ENCODE measurements at regions not wholly inside any gene's neighbourhood (a gene's known extent, or its start where the extent isn't known, plus 50 kb on each side); places are given as distances from the start of the nearest gene placed in this dataset.

DNA sequence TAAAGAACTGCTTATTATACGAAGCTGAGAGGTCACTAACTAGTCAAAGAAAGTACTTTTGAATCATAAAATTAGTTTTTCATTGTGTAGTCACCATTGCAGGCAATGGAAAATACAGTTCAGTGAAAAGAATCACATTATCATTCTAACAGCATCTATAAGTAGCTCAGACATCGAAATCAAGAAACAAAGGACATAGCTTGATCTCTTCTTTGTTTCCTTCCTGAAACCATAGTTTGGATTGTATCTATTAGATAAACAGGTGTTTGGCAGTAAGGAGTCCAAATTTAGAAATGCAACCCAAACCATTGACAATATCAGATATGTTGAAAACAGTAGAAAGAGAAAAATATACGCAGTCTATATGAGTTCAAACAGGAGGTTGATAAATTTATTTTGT lies 697.3 kb downstream of the TFAP2A start:
- no peak for DNase-seq (ENCODE audit: low spot score)
- no peak overlapping the region for H3K27ac ChIP-seq (ENCODE audit: low read depth, low read length, poor library complexity, severe bottlenecking)
- H3K4me3 ChIP-seq (ENCODE audit: low read depth, low read length, poor library complexity, severe bottlenecking), result no peak overlapping the region
- no TSS peak for BruUV-seq (replicated peaks)
- H3K36me3 ChIP-seq (ENCODE audit: insufficient read depth, low read length, poor library complexity, severe bottlenecking), result no peaks in the 10 kb centered on the region
- H3K9me3 ChIP-seq (ENCODE audit: low read depth, low read length, poor library complexity, severe bottlenecking), result no peaks in the 10 kb centered on the region
- intact Hi-C loops (cut with micrococcal nuclease; ENCODE audit: unreplicated experiment), result no loop called here
- H3K4me1 ChIP-seq (ENCODE audit: insufficient read depth, low read length, poor library complexity, severe bottlenecking), result no peaks in the 10 kb centered on the region
- TF ChIP-seq, protein P1, sequence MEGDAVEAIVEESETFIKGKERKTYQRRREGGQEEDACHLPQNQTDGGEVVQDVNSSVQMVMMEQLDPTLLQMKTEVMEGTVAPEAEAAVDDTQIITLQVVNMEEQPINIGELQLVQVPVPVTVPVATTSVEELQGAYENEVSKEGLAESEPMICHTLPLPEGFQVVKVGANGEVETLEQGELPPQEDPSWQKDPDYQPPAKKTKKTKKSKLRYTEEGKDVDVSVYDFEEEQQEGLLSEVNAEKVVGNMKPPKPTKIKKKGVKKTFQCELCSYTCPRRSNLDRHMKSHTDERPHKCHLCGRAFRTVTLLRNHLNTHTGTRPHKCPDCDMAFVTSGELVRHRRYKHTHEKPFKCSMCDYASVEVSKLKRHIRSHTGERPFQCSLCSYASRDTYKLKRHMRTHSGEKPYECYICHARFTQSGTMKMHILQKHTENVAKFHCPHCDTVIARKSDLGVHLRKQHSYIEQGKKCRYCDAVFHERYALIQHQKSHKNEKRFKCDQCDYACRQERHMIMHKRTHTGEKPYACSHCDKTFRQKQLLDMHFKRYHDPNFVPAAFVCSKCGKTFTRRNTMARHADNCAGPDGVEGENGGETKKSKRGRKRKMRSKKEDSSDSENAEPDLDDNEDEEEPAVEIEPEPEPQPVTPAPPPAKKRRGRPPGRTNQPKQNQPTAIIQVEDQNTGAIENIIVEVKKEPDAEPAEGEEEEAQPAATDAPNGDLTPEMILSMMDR (conservative IDR thresholded peaks at IDR 0.05; ENCODE audit: low read depth, low read length), result no peak
- CTCF ChIA-PET, result no interaction called here
- H3K27me3 ChIP-seq (replicated peaks; ENCODE audit: insufficient read depth, low read depth, low read length, poor library complexity), result no peaks in the 10 kb centered on the region
- POLR2A ChIA-PET (ENCODE audit: low non-redundant PET), result no interaction called here

DNA sequence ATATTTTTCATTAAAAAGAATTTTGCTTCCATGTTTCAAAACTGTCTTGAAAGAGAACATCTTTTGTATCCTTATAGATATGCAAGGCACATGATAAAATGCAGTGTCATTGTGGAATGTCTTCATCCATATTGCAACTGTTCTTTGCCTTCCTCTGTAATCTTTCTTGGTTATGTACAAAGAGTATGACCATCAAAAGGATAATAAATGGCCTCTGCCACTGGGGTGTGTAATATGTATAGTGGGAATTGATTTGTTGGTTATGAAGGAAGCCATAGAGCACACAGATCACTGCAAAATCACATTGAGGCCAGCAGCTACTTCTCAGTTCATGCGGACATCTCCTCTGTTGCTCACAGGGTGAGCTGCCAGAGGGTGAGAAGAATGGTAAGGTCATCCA lies 703.5 kb downstream of the TFAP2A start:
- no peak for TF ChIP-seq EZH2 (IDR thresholded peaks at IDR 0.05; ENCODE audit: borderline replicate concordance, low read depth, low read length, poor library complexity, severe bottlenecking)
- TF ChIP-seq, protein P1 (conservative IDR thresholded peaks at IDR 0.05; ENCODE audit: low read depth, low read length), result no peak
- no peaks in the 10 kb centered on the region for H3K27me3 ChIP-seq (replicated peaks; ENCODE audit: insufficient read depth, low read depth, low read length, poor library complexity)
- H3K4me1 ChIP-seq (ENCODE audit: insufficient read depth, low read length, poor library complexity, severe bottlenecking), result peaks cover 8% of the 10 kb centered on the region
- no peaks in the 10 kb centered on the region for H3K9me3 ChIP-seq (ENCODE audit: low read depth, low read length, poor library complexity, severe bottlenecking)
- no peaks in the 10 kb centered on the region for H3K36me3 ChIP-seq (ENCODE audit: insufficient read depth, low read length, poor library complexity, severe bottlenecking)
- intact Hi-C loops (cut with micrococcal nuclease; ENCODE audit: unreplicated experiment), result no loop called here
- ChIA-PET CTCF (no interaction called here), POLR2A (ENCODE audit: low non-redundant PET) (no interaction called here)
- DNase-seq (ENCODE audit: low spot score), result no peak
- H3K4me3 ChIP-seq (ENCODE audit: low read depth, low read length, poor library complexity, severe bottlenecking), result no peak overlapping the region
- no TSS peak for BruUV-seq (replicated peaks)
- H3K27ac ChIP-seq (ENCODE audit: low read depth, low read length, poor library complexity, severe bottlenecking), result no peak overlapping the region

DNA sequence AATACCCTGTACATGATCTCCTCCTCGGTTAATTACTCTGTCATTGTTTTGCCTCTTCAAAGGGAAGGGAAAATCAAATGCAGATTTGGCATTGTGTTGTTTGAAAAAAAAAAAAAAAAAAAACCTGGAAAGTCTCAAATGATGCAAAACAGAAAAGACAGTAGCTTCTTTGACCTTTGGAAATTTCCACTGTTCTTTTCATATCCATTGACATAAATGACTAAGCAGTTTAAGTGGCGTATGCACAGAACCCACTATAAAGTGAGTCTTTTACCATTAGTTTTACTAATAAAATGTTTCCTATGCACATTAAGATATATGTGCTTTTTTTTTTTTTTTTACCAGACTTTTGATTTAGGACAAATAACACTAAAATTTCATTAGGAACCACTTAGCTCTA lies 704.3 kb downstream of the TFAP2A start:
- intact Hi-C loops (cut with micrococcal nuclease; ENCODE audit: unreplicated experiment), result no loop called here
- Histone ChIP-seq H3K27me3 (replicated peaks; ENCODE audit: insufficient read depth, low read depth, low read length, poor library complexity) (no peaks in the 10 kb centered on the region), H3K36me3 (ENCODE audit: insufficient read depth, low read length, poor library complexity, severe bottlenecking) (no peaks in the 10 kb centered on the region), H3K4me1 (ENCODE audit: insufficient read depth, low read length, poor library complexity, severe bottlenecking) (peaks cover 8% of the 10 kb centered on the region), H3K9me3 (ENCODE audit: low read depth, low read length, poor library complexity, severe bottlenecking) (no peaks in the 10 kb centered on the region), H3K27ac (ENCODE audit: low read depth, low read length, poor library complexity, severe bottlenecking) (no peak overlapping the region), H3K4me3 (ENCODE audit: low read depth, low read length, poor library complexity, severe bottlenecking) (no peak overlapping the region)
- BruUV-seq (replicated peaks), result no TSS peak
- no peak for DNase-seq (ENCODE audit: low spot score)
- ChIA-PET POLR2A (ENCODE audit: low non-redundant PET) (no interaction called here), CTCF (interaction anchor here (0.5 kb wide), 1 partner anchor 94 kb away, joined by 3 read pairs; no protein-coding TSS in a partner anchor)
- TF ChIP-seq, protein P1 (conservative IDR thresholded peaks at IDR 0.05; ENCODE audit: low read depth, low read length), result no peak
- no peak for TF ChIP-seq EZH2 (IDR thresholded peaks at IDR 0.05; ENCODE audit: borderline replicate concordance, low read depth, low read length, poor library complexity, severe bottlenecking)

Data from A673 (cell line).